ENCODE measurements at regions not wholly inside any gene's neighbourhood (a gene's known extent, or its start where the extent isn't known, plus 50 kb on each side); places are given as distances from the start of the nearest gene placed in this dataset.
"Not testable (repeated sequence)": the region's sequence is repeated elsewhere in the genome, so short reads cannot be mapped to it uniquely, and the experiment has no call there.

- Histone ChIP-seq H3K79me2 (ENCODE audit: control insufficient read depth, insufficient read depth, low read length, unreplicated experiment) (no peaks in the 10 kb centered on the region), H3K4me3 (ENCODE audit: low read depth, low read length) (no peak overlapping the region), H3K4me1 (ENCODE audit: control insufficient read depth, insufficient read depth, low read length, unreplicated experiment) (no peaks in the 10 kb centered on the region), H3K27me3 (ENCODE audit: insufficient read depth, low read length) (no peaks in the 10 kb centered on the region), H3K36me3 (ENCODE audit: insufficient read depth, low read length) (no peaks in the 10 kb centered on the region), H2AFZ (ENCODE audit: low read length, unreplicated experiment) (no peak overlapping the region), H3K27ac (ENCODE audit: low read depth, low read length) (no peak overlapping the region)
Measured at GRCh38 chr12:82300611-82301010, 57.6 kb downstream of the CCDC59 start.

GRCh38 chr12:82299319-82300025 lies 58.7 kb downstream of the CCDC59 start:
- no peaks in the 10 kb centered on the region for H3K4me1 ChIP-seq (ENCODE audit: control insufficient read depth, insufficient read depth, low read length, unreplicated experiment)
- H2AFZ ChIP-seq (ENCODE audit: low read length, unreplicated experiment) = no peak overlapping the region
- H3K27me3 ChIP-seq (ENCODE audit: insufficient read depth, low read length) = no peaks in the 10 kb centered on the region
- no peaks in the 10 kb centered on the region for H3K36me3 ChIP-seq (ENCODE audit: insufficient read depth, low read length)
- no peaks in the 10 kb centered on the region for H3K79me2 ChIP-seq (ENCODE audit: control insufficient read depth, insufficient read depth, low read length, unreplicated experiment)
- H3K27ac ChIP-seq (ENCODE audit: low read depth, low read length) = no peak overlapping the region
- H3K4me3 ChIP-seq (ENCODE audit: low read depth, low read length) = no peak overlapping the region

GRCh38 chr12:82290415-82290814 lies 67.8 kb downstream of the CCDC59 start:
- Histone ChIP-seq H3K27me3 (ENCODE audit: insufficient read depth, low read length) (peaks cover 5% of the 10 kb centered on the region; the same call in 1 of the 2 replicates), H3K36me3 (ENCODE audit: insufficient read depth, low read length) (no peaks in the 10 kb centered on the region), H2AFZ (ENCODE audit: low read length, unreplicated experiment) (no peak overlapping the region), H3K4me3 (ENCODE audit: low read depth, low read length) (no peak overlapping the region), H3K79me2 (ENCODE audit: control insufficient read depth, insufficient read depth, low read length, unreplicated experiment) (no peaks in the 10 kb centered on the region), H3K27ac (ENCODE audit: low read depth, low read length) (no peak overlapping the region), H3K4me1 (ENCODE audit: control insufficient read depth, insufficient read depth, low read length, unreplicated experiment) (no peaks in the 10 kb centered on the region)

GRCh38 chr12:82281335-82281734 lies 76.9 kb downstream of the CCDC59 start:
- H3K4me3 ChIP-seq (ENCODE audit: low read depth, low read length); H3K27me3 ChIP-seq (ENCODE audit: insufficient read depth, low read length); H3K4me1 ChIP-seq (ENCODE audit: control insufficient read depth, insufficient read depth, low read length, unreplicated experiment); H3K27ac ChIP-seq (ENCODE audit: low read depth, low read length); H3K79me2 ChIP-seq (ENCODE audit: control insufficient read depth, insufficient read depth, low read length, unreplicated experiment); H3K36me3 ChIP-seq (ENCODE audit: insufficient read depth, low read length); H2AFZ ChIP-seq (ENCODE audit: low read length, unreplicated experiment): not testable (repeated sequence)

DNA sequence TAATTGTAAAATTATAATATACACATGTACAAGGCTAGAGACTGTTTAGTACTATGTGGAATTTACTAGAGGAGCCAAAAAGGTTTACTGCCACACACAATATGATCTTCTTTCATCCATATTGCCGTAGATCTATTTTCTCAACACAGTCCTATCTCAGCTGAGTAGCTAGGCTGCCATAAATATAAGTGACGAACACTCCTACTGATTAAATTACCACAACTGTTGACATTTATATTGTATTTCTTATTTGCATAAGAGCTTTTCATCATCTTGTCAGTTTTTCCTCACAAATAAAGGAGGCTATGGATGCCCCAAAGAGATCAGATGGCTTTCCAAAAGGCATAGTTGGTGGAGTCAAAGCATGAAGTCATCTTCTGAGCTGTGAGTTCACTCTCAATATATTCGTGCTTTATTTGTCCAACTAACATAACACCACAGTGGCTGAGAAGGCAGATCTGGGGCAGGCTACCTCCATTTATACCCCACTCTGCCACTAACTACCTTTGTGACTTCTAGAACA lies 78.6 kb downstream of the CCDC59 start:
- Histone ChIP-seq H3K27me3 (ENCODE audit: insufficient read depth, low read length) (no peaks in the 10 kb centered on the region), H3K36me3 (ENCODE audit: insufficient read depth, low read length) (no peaks in the 10 kb centered on the region), H3K79me2 (ENCODE audit: control insufficient read depth, insufficient read depth, low read length, unreplicated experiment) (no peaks in the 10 kb centered on the region), H3K4me3 (ENCODE audit: low read depth, low read length) (no peak overlapping the region), H3K4me1 (ENCODE audit: control insufficient read depth, insufficient read depth, low read length, unreplicated experiment) (no peaks in the 10 kb centered on the region), H3K27ac (ENCODE audit: low read depth, low read length) (no peak overlapping the region), H2AFZ (ENCODE audit: low read length, unreplicated experiment) (no peak overlapping the region)

DNA sequence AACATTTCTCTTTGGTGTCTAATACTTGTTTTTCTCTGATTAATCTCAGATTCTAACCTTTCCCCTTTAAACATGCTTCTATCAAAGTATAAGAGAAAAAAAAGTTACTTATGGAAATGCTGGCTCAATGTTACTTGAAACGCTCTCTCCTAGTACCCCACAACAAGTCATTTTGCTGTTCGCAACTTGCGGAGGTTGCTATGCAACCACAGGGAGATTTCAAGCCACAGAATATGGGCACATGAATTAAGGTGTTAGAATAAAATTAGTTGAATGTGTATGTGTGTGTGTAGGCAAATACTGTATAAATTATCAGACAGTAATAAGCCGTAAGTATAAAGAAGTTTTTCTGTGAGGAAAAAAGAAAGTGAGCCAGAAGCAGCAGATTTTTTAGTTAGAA lies 80.6 kb downstream of the CCDC59 start:
- H3K36me3 ChIP-seq (ENCODE audit: insufficient read depth, low read length) = no peaks in the 10 kb centered on the region
- no peaks in the 10 kb centered on the region for H3K27me3 ChIP-seq (ENCODE audit: insufficient read depth, low read length)
- H3K79me2 ChIP-seq (ENCODE audit: control insufficient read depth, insufficient read depth, low read length, unreplicated experiment) = no peaks in the 10 kb centered on the region
- no peak overlapping the region for H3K4me3 ChIP-seq (ENCODE audit: low read depth, low read length)
- no peak overlapping the region for H3K27ac ChIP-seq (ENCODE audit: low read depth, low read length)
- H3K4me1 ChIP-seq (ENCODE audit: control insufficient read depth, insufficient read depth, low read length, unreplicated experiment) = no peaks in the 10 kb centered on the region
- H2AFZ ChIP-seq (ENCODE audit: low read length, unreplicated experiment) = no peak overlapping the region

DNA sequence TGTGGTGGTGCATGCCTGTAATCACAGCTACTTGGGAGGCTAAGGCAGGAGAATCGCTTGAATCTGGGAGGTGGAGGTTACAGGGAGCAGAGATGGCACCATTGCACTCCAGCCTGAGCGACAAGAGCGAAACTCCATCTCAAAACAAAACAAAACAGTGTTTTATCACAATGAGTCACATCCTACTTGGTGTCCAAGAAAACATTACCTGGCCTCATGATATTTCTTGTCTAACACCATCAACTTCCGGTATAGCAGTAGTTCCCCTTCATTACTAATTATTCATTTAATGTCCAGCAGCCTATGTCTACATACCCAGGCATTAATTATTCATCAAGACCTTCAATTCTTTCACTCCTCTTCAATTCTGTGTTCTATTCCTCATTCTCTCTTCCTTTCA lies 115.5 kb downstream of the CCDC59 start:
- Histone ChIP-seq H3K79me2 (ENCODE audit: control insufficient read depth, insufficient read depth, low read length, unreplicated experiment) (no peaks in the 10 kb centered on the region), H3K36me3 (ENCODE audit: insufficient read depth, low read length) (no peaks in the 10 kb centered on the region), H3K4me3 (ENCODE audit: low read depth, low read length) (no peak overlapping the region)

GRCh38 chr12:82225871-82226270 lies 132.3 kb downstream of the CCDC59 start:
- no peak overlapping the region for H3K27ac ChIP-seq (ENCODE audit: low read depth, low read length)
- H2AFZ ChIP-seq (ENCODE audit: low read length, unreplicated experiment) = no peak overlapping the region
- no peak overlapping the region for H3K4me3 ChIP-seq (ENCODE audit: low read depth, low read length)
- H3K4me1 ChIP-seq (ENCODE audit: control insufficient read depth, insufficient read depth, low read length, unreplicated experiment) = no peaks in the 10 kb centered on the region
- no peaks in the 10 kb centered on the region for H3K36me3 ChIP-seq (ENCODE audit: insufficient read depth, low read length)
- H3K79me2 ChIP-seq (ENCODE audit: control insufficient read depth, insufficient read depth, low read length, unreplicated experiment) = no peaks in the 10 kb centered on the region
- H3K27me3 ChIP-seq (ENCODE audit: insufficient read depth, low read length) = no peaks in the 10 kb centered on the region

More for the DNA sequence above, 115.5 kb downstream of the CCDC59 start:
- H2AFZ ChIP-seq (ENCODE audit: low read length, unreplicated experiment) = no peak overlapping the region
- no peak overlapping the region for H3K27ac ChIP-seq (ENCODE audit: low read depth, low read length)
- no peaks in the 10 kb centered on the region for H3K4me1 ChIP-seq (ENCODE audit: control insufficient read depth, insufficient read depth, low read length, unreplicated experiment)
- no peaks in the 10 kb centered on the region for H3K27me3 ChIP-seq (ENCODE audit: insufficient read depth, low read length)

GRCh38 chr12:82223426-82223825 lies 134.8 kb downstream of the CCDC59 start:
- Histone ChIP-seq H3K36me3 (ENCODE audit: insufficient read depth, low read length) (no peaks in the 10 kb centered on the region), H3K27ac (ENCODE audit: low read depth, low read length) (no peak overlapping the region), H3K27me3 (ENCODE audit: insufficient read depth, low read length) (no peaks in the 10 kb centered on the region), H3K79me2 (ENCODE audit: control insufficient read depth, insufficient read depth, low read length, unreplicated experiment) (no peaks in the 10 kb centered on the region), H3K4me1 (ENCODE audit: control insufficient read depth, insufficient read depth, low read length, unreplicated experiment) (no peaks in the 10 kb centered on the region), H3K4me3 (ENCODE audit: low read depth, low read length) (no peak overlapping the region), H2AFZ (ENCODE audit: low read length, unreplicated experiment) (no peak overlapping the region)

GRCh38 chr12:82216475-82216874 lies 141.7 kb downstream of the CCDC59 start:
- H3K79me2 ChIP-seq (ENCODE audit: control insufficient read depth, insufficient read depth, low read length, unreplicated experiment) = no peaks in the 10 kb centered on the region
- no peak overlapping the region for H3K4me3 ChIP-seq (ENCODE audit: low read depth, low read length)
- no peak overlapping the region for H2AFZ ChIP-seq (ENCODE audit: low read length, unreplicated experiment)
- no peaks in the 10 kb centered on the region for H3K27me3 ChIP-seq (ENCODE audit: insufficient read depth, low read length)
- H3K4me1 ChIP-seq (ENCODE audit: control insufficient read depth, insufficient read depth, low read length, unreplicated experiment) = no peaks in the 10 kb centered on the region
- no peak overlapping the region for H3K27ac ChIP-seq (ENCODE audit: low read depth, low read length)
- no peaks in the 10 kb centered on the region for H3K36me3 ChIP-seq (ENCODE audit: insufficient read depth, low read length)

DNA sequence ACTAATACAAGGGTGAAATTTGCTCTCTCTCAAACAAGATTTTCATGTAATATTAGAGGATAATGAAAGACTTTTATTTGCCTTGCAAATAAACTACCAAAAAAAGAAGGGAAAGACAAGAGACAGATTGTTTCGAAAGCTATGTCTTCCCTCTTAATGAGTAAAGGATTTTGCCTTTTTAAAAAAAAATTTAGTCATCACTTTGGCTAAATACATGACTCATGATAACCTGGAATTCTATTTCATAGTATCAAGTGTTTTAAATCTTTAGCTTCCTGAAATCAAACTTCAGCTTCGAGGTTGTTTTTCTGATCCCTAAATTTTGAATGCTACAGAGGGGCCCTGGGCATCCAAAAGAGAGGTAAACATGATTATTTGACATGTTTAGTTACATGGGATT lies 144.4 kb downstream of the CCDC59 start:
- Histone ChIP-seq H3K79me2 (ENCODE audit: control insufficient read depth, insufficient read depth, low read length, unreplicated experiment) (no peaks in the 10 kb centered on the region), H3K4me1 (ENCODE audit: control insufficient read depth, insufficient read depth, low read length, unreplicated experiment) (no peaks in the 10 kb centered on the region), H3K36me3 (ENCODE audit: insufficient read depth, low read length) (no peaks in the 10 kb centered on the region)

More for the DNA sequence above, 144.4 kb downstream of the CCDC59 start:
- Histone ChIP-seq H3K27me3 (ENCODE audit: insufficient read depth, low read length) (no peaks in the 10 kb centered on the region), H3K27ac (ENCODE audit: low read depth, low read length) (no peak overlapping the region), H3K4me3 (ENCODE audit: low read depth, low read length) (no peak overlapping the region), H2AFZ (ENCODE audit: low read length, unreplicated experiment) (no peak overlapping the region)
